GM12878 (cell line): ENCODE measurements at regions not wholly inside any gene's neighbourhood (a gene's known extent, or its start where the extent isn't known, plus 50 kb on each side); places are given as distances from the start of the nearest gene placed in this dataset.

Experiments
- HSF1 ChIP-seq: fragments of 150-350 bp; IDR thresholded peaks from 2 replicates; pipeline ENCODE4 v1.6.1; 2014; ENCODE audit warnings: mild to moderate bottlenecking, low read depth, low read length
- NR2F1 ChIP-seq: fragments of 450-650 bp; conservative IDR thresholded peaks from 2 replicates; pipeline ENCODE4 v1.6.1; 2017; ENCODE audit warnings: mild to moderate bottlenecking
- POLR2AphosphoS2 ChIP-seq: IDR thresholded peaks from 2 replicates; pipeline ENCODE4 v1.6.1; 2011; ENCODE audit warnings: low read depth, mild to moderate bottlenecking, low read length, improper control_type of control experiment, moderate library complexity
- RB1 ChIP-seq: fragments of 450-650 bp; formaldehyde crosslinking; IDR thresholded peaks from 2 replicates; pipeline ENCODE4 v1.6.1; 2017; ENCODE audit warnings: mild to moderate bottlenecking, borderline replicate concordance
- RELB ChIP-seq: fragments of 450-650 bp; IDR thresholded peaks from 2 replicates; pipeline ENCODE4 v1.6.1; 2017; ENCODE audit warnings: low read depth, mild to moderate bottlenecking, moderate library complexity
- REST ChIP-seq: IDR thresholded peaks from 2 replicates; pipeline ENCODE4 v1.6.1; 2012; ENCODE audit warnings: mild to moderate bottlenecking, low read depth, low read length
- SP1 ChIP-seq: IDR thresholded peaks from one replicate; pipeline ENCODE4 v1.6.1; 2011; ENCODE audit warnings: low read depth, low read length
- SPI1 ChIP-seq: IDR thresholded peaks from 2 replicates; pipeline ENCODE4 v1.6.1; 2011; ENCODE audit warnings: low read depth, mild to moderate bottlenecking, low read length, moderate library complexity, borderline replicate concordance; ENCODE audit not compliant: insufficient read depth
- TAF1 ChIP-seq: IDR thresholded peaks from 2 replicates; pipeline ENCODE4 v1.6.1; 2011; ENCODE audit warnings: mild to moderate bottlenecking, low read depth, low read length, borderline replicate concordance
- ZNF207 ChIP-seq: fragments of 450-650 bp; IDR thresholded peaks from 2 replicates; pipeline ENCODE4 v1.6.1; 2014; ENCODE audit warnings: antibody characterized with exemption, mild to moderate bottlenecking, borderline replicate concordance
- TF ChIP-seq, protein P1 (sequence below): IDR thresholded peaks from 2 replicates; pipeline ENCODE4 v1.6.1; 2012; ENCODE audit warnings: low read depth, low read length, improper control_type of control experiment

DNA sequence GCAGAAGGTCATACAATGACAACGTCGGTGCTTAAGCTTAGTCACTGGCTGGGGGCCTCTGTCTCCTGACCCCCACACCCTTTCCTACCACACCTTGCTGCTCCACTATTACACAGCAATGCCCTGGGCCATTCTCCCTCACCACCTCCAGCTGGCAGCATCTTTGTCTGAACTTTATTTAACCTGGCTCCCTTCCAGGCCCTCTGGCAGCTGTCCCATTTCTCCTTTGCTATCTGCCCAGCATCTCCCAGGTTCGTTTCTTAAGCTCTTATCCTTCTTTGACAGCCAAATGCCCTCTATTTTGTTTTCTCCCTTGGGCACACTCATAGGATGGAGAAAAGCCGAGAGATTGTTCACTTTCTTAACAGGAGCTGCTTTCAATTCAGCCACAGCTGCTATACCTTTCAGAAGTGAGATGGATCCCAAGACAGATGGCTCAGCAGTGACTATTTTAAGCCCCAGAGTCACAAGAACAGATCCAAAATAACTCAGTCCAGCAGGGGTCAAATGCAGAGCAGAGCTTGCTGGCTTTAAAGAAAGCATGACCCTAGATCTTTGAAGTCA lies 1277.1 kb upstream of the AUTS2 start (continued):
- TF ChIP-seq TAF1 (no peak), POLR2AphosphoS2 (no peak), ZNF207 (no peak), RELB (no peak), SPI1 (no peak), REST (no peak), HSF1 (no peak), RB1 (no peak), SP1 (no peak), NR2F1 (no peak)
- TF ChIP-seq, protein P1, sequence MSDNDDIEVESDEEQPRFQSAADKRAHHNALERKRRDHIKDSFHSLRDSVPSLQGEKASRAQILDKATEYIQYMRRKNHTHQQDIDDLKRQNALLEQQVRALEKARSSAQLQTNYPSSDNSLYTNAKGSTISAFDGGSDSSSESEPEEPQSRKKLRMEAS: no peak
